ENCODE measurements at regions not wholly inside any gene's neighbourhood (a gene's known extent, or its start where the extent isn't known, plus 50 kb on each side); places are given as distances from the start of the nearest gene placed in this dataset.

GRCh38 chr12:53830631-53831030 lies 78.9 kb upstream of the CISTR start:
- no peak for DNase-seq (ENCODE audit: low read depth)
- TF ChIP-seq CTCF (IDR thresholded peaks at IDR 0.05; ENCODE audit: low read length, missing control alignments) = no peak
- H3K4me3 ChIP-seq (replicated peaks; ENCODE audit: low read depth, low read length) = no peak overlapping the region

GRCh38 chr12:53836119-53836655 lies 84.4 kb upstream of the CISTR start:
- no peak overlapping the region for H3K4me3 ChIP-seq (replicated peaks; ENCODE audit: low read depth, low read length)
- no peak for TF ChIP-seq CTCF (IDR thresholded peaks at IDR 0.05; ENCODE audit: low read length, missing control alignments)
- no peak for DNase-seq (ENCODE audit: low read depth)

GRCh38 chr12:53838978-53839377 lies 87.2 kb upstream of the CISTR start:
- no peak for DNase-seq (ENCODE audit: low read depth)

GRCh38 chr12:53840316-53840715 lies 88.5 kb upstream of the CISTR start:
- no peak overlapping the region for H3K4me3 ChIP-seq (replicated peaks; ENCODE audit: low read depth, low read length)
- no peak for TF ChIP-seq CTCF (IDR thresholded peaks at IDR 0.05; ENCODE audit: low read length, missing control alignments)
- no peak for DNase-seq (ENCODE audit: low read depth)

More at GRCh38 chr12:53838978-53839377, 87.2 kb upstream of the CISTR start:
- no peak for TF ChIP-seq CTCF (IDR thresholded peaks at IDR 0.05; ENCODE audit: low read length, missing control alignments)
- H3K4me3 ChIP-seq (replicated peaks; ENCODE audit: low read depth, low read length) = no peak overlapping the region

- no peak for DNase-seq (ENCODE audit: low read depth)
- no peak overlapping the region for H3K4me3 ChIP-seq (replicated peaks; ENCODE audit: low read depth, low read length)
- TF ChIP-seq CTCF (IDR thresholded peaks at IDR 0.05; ENCODE audit: low read length, missing control alignments) = no peak
Observed at GRCh38 chr12:53842686-53843085, 90.9 kb upstream of the CISTR start.

- no peak for TF ChIP-seq CTCF (IDR thresholded peaks at IDR 0.05; ENCODE audit: low read length, missing control alignments)
- no peak overlapping the region for H3K4me3 ChIP-seq (replicated peaks; ENCODE audit: low read depth, low read length)
Observed at GRCh38 chr12:53843545-53843944, 91.8 kb upstream of the CISTR start.

More at GRCh38 chr12:53843545-53843944, 91.8 kb upstream of the CISTR start:
- DNase-seq (ENCODE audit: low read depth) = no peak

Data from fibroblast of pulmonary artery (primary cell).